NB4 (cell line): ENCODE measurements at regions not wholly inside any gene's neighbourhood (a gene's known extent, or its start where the extent isn't known, plus 50 kb on each side); places are given as distances from the start of the nearest gene placed in this dataset.
"Not testable (repeated sequence)": the region's sequence is repeated elsewhere in the genome, so short reads cannot be mapped to it uniquely, and the experiment has no call there.

Experiments
- DNase-seq: peaks from one replicate; pipeline ENCODE4 v3.0.0; 2010; ENCODE audit warnings: low read depth
- H3K4me3 ChIP-seq: one replicate; pipeline ENCODE4 v1.5.1; 2011; ENCODE audit warnings: mild to moderate bottlenecking, low read depth, low read length, moderate library complexity
- CTCF ChIP-seq: IDR thresholded peaks from one replicate; pipeline ENCODE4 v1.5.1; 2012; ENCODE audit warnings: low read depth, low read length
- MAX ChIP-seq: IDR thresholded peaks from 2 replicates; pipeline ENCODE4 v1.6.1; 2011; ENCODE audit warnings: low read depth, low read length
- MYC ChIP-seq: IDR thresholded peaks from 2 replicates; pipeline ENCODE4 v1.6.1; 2011; ENCODE audit warnings: low read depth, low read length
- POLR2A ChIP-seq: IDR thresholded peaks from 2 replicates; pipeline ENCODE4 v1.6.1; 2011; ENCODE audit warnings: mild to moderate bottlenecking; ENCODE audit not compliant: insufficient read length; ENCODE audit errors: extremely low read depth

- no peak for DNase-seq
- no peak overlapping the region for H3K4me3 ChIP-seq
- TF ChIP-seq POLR2A, result no peak
- no peak for TF ChIP-seq MYC
- TF ChIP-seq CTCF, result no peak
- TF ChIP-seq MAX, result no peak
Observed at GRCh38 chr11:29606330-29607031, 410.3 kb downstream of the KCNA4 start.

DNA sequence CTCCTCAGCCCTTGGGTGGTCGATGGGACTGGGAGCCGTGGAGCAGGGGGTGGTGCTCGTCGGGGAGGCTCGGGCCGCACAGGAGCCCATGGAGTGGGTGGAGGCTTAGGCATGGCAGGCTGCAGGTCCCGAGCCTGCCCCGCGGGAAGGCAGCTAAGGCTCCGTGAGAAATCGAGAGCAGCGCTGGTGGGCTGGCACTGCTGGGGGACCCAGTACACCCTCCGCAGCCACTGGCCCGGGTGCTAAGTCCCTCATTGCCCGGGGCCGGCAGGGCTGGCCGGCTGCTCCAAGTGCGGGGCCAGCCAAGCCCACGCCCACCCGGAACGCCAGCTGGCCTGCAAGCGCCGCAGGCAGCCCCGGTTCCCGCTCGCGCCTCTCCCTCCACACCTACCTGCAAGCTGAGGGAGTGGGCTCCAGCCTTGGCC lies 416.7 kb downstream of the KCNA4 start:
- not testable (repeated sequence) for DNase-seq, H3K4me3 ChIP-seq

GRCh38 chr11:29584342-29584741 lies 432.5 kb downstream of the KCNA4 start:
- no peak overlapping the region for H3K4me3 ChIP-seq
- TF ChIP-seq CTCF (no peak), MYC (no peak), MAX (no peak), POLR2A (no peak)
- DNase-seq, result no peak

- TF ChIP-seq CTCF, result no peak
- TF ChIP-seq MAX, result no peak
- no peak for TF ChIP-seq POLR2A
- TF ChIP-seq MYC, result no peak
- no peak for DNase-seq
- H3K4me3 ChIP-seq, result no peak overlapping the region
Observed at GRCh38 chr11:29578806-29579205, 438.0 kb downstream of the KCNA4 start.

DNA sequence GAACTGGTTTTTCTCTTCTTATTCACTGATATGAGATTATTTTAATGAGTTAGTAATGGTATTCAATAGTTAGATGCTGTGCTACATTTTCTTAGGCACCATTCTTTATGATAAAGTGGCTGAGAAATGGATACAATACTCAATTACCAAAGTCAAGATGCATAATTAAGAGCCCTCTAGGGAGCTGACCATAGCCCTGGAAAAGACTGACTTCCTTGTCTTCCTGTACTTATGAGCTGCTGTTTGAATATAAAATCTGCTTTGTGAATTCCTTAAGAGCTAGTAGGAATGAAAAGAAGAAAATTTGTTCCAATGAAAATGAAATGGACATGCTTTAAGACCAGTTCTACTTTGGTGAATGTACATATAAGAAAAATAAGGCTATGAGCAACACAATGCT lies 452.3 kb downstream of the KCNA4 start:
- TF ChIP-seq POLR2A (no peak), MAX (no peak), CTCF (no peak), MYC (no peak)
- no peak for DNase-seq

GRCh38 chr11:29562183-29562582 lies 454.6 kb downstream of the KCNA4 start:
- DNase-seq, result no peak
- TF ChIP-seq MYC, result no peak
- TF ChIP-seq CTCF, result no peak
- no peak for TF ChIP-seq MAX
- no peak for TF ChIP-seq POLR2A
- no peak overlapping the region for H3K4me3 ChIP-seq

More for the DNA sequence above, 452.3 kb downstream of the KCNA4 start:
- no peak overlapping the region for H3K4me3 ChIP-seq
